Suprapubic skin (tissue), 4 donors: ENCODE measurements at regions not wholly inside any gene's neighbourhood (a gene's known extent, or its start where the extent isn't known, plus 50 kb on each side); places are given as distances from the start of the nearest gene placed in this dataset.

Experiments
- DNase-seq, 2 donors: peaks; one replicate each; pipeline ENCODE4 v3.0.0-alpha.2; 2019; ENCODE audit warnings: low spot score in 2 of 2
- H3K27ac ChIP-seq: fragments of 200-600 bp; sonication (generic); one replicate; pipeline ENCODE4 v1.5.1; 2019
- H3K27me3 ChIP-seq: fragments of 200-600 bp; sonication (generic); one replicate; pipeline ENCODE4 v1.5.1; 2019
- H3K36me3 ChIP-seq: fragments of 200-600 bp; sonication (generic); one replicate; pipeline ENCODE4 v1.5.1; 2019
- H3K4me1 ChIP-seq: fragments of 200-600 bp; sonication (generic); one replicate; pipeline ENCODE4 v1.5.1; 2019
- H3K4me3 ChIP-seq: fragments of 200-600 bp; sonication (generic); one replicate; pipeline ENCODE4 v1.5.1; 2019; ENCODE audit warnings: mild to moderate bottlenecking
- H3K9me3 ChIP-seq: fragments of 200-600 bp; sonication (generic); one replicate; pipeline ENCODE4 v1.5.1; 2019
- CTCF ChIP-seq, 2 donors: fragments of 200-600 bp in 1 of 2; fragments of 450-650 bp in 1 of 2; sonication (generic) in 1 of 2; IDR thresholded peaks; one replicate each; pipeline ENCODE4 v1.5.1; 2016 to 2019; ENCODE audit warnings: antibody characterized with exemption in 2 of 2, mild to moderate bottlenecking in 1 of 2, moderate library complexity in 1 of 2
- EP300 ChIP-seq: sonication (generic); formaldehyde crosslinking; IDR thresholded peaks from one replicate; pipeline ENCODE4 v1.6.1; 2017; ENCODE audit warnings: antibody characterized with exemption
- POLR2A ChIP-seq, 2 donors: fragments of 450-650 bp; IDR thresholded peaks; one replicate each; pipeline ENCODE4 v1.6.1; 2017; ENCODE audit warnings: antibody characterized with exemption in 2 of 2, mild to moderate bottlenecking in 2 of 2, moderate library complexity in 2 of 2
- POLR2AphosphoS5 ChIP-seq, 3 donors: sonication (generic); formaldehyde crosslinking; IDR thresholded peaks; one replicate each; pipeline ENCODE4 v1.6.1; 2017; ENCODE audit warnings: antibody characterized with exemption in 3 of 3
- WGBS: methylation state at CpG from one replicate; pipeline ENCODE4 v1.1.5; 2018; 5-methylcytosine and 5-hydroxymethylcytosine counted together

DNA sequence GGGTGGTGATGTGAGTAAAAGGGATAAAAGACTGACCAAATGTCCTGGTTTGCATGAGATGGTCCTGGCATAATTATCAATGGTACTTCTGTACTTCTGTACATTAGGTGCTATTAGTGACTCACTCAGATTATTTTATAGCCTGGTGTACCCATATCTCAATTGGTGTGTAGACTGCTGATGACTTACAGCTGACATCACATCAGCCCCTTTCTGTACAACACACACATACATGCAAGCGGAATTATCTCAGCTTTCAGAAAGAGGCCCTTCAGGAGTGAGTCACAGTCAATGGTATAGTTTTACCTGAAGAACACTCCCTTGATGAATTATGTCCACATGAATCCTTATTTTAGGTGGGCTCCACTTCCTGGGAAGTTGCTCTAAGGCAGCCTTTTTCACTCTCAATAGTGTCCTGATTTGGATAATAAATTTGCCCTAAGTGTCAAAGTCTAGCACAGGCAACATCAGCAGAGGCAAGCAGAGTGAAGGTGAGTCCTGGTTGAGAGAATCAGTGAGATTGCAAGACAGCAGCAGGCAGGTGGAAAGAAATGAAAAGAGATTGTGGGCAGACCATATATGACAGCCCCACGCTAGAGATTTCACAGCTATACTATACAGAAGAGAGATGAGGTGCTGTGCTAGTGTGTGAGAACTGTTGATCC lies 137.0 kb downstream of the ZPLD1 start:
- 94% methylated on average over 2 of the region's 2 CpGs for WGBS
- no peaks in the 10 kb centered on the region for H3K4me1 ChIP-seq
- no peaks in the 10 kb centered on the region for H3K9me3 ChIP-seq
- H3K27me3 ChIP-seq: no peaks in the 10 kb centered on the region
- no peaks in the 10 kb centered on the region for H3K36me3 ChIP-seq
- H3K4me3 ChIP-seq: no peak overlapping the region
- DNase-seq: no peak
- TF ChIP-seq POLR2AphosphoS5 (IDR thresholded peaks at IDR 0.05) (no peak), CTCF (IDR thresholded peaks at IDR 0.05) (no peak), POLR2A (IDR thresholded peaks at IDR 0.05) (no peak)
- no peak overlapping the region for H3K27ac ChIP-seq

- H3K27ac ChIP-seq: no peak overlapping the region
- no peaks in the 10 kb centered on the region for H3K36me3 ChIP-seq
- TF ChIP-seq POLR2AphosphoS5 (IDR thresholded peaks at IDR 0.05) (no peak), EP300 (no peak), CTCF (IDR thresholded peaks at IDR 0.05) (no peak), POLR2A (IDR thresholded peaks at IDR 0.05) (no peak)
- no peak for DNase-seq
- no peaks in the 10 kb centered on the region for H3K4me1 ChIP-seq
- no peak overlapping the region for H3K4me3 ChIP-seq
- no peaks in the 10 kb centered on the region for H3K27me3 ChIP-seq
- WGBS: 77% methylated on average over 3 of the region's 3 CpGs
- no peaks in the 10 kb centered on the region for H3K9me3 ChIP-seq
Measured at GRCh38 chr3:102573483-102574028, 138.7 kb downstream of the ZPLD1 start.

DNA sequence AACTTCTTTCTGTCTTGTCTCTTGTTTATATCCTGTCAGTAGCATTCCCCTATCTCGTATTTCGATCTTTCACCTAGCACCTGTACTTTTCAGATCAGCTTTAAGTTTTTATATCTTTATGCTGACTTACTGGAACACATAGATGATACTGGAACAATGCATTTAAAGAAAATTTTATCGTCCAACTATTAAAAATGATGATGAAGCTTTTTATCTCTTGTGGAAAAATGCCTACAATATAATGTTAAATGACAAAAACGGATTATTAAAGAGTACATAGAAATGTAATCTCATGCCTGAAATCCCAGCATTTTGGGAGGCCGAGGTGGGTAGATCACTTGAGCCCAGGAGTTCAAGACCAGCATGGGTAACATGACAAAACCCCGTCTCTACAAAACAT lies 139.5 kb downstream of the ZPLD1 start:
- Histone ChIP-seq H3K4me1 (no peaks in the 10 kb centered on the region), H3K4me3 (no peak overlapping the region), H3K9me3 (no peaks in the 10 kb centered on the region), H3K27ac (no peak overlapping the region), H3K27me3 (no peaks in the 10 kb centered on the region), H3K36me3 (no peaks in the 10 kb centered on the region)
- DNase-seq: no peak
- WGBS: 68% methylated on average over 6 of the region's 6 CpGs
- TF ChIP-seq CTCF (IDR thresholded peaks at IDR 0.05): no peak
- no peak for TF ChIP-seq POLR2A (IDR thresholded peaks at IDR 0.05)
- TF ChIP-seq EP300: no peak
- no peak for TF ChIP-seq POLR2AphosphoS5 (IDR thresholded peaks at IDR 0.05)

DNA sequence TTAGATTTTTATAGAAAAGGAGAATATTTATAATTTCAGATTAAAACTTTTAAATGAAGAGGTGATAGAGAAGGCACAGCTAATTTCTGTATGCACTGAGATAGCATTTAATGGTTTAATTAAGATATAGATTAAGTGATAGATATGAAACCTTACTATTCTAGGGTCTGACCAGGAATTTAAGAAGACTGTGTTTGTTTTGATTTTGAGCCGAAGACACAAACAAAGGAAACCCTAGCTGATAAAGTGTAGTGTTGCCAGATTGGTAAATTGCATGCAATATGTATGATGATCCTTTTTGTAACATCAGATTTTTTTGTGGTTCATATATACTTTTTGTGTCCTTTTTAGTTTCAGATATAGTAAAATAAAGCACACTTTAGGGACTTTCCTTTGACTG lies 141.8 kb downstream of the ZPLD1 start:
- Histone ChIP-seq H3K27me3 (no peaks in the 10 kb centered on the region), H3K4me3 (no peak overlapping the region), H3K4me1 (no peaks in the 10 kb centered on the region), H3K36me3 (no peaks in the 10 kb centered on the region), H3K27ac (no peak overlapping the region), H3K9me3 (no peaks in the 10 kb centered on the region)
- WGBS: 77% methylated on average over 1 of the region's 1 CpG
- no peak for DNase-seq
- TF ChIP-seq CTCF (IDR thresholded peaks at IDR 0.05) (no peak), EP300 (no peak), POLR2AphosphoS5 (IDR thresholded peaks at IDR 0.05) (no peak), POLR2A (IDR thresholded peaks at IDR 0.05) (no peak)

GRCh38 chr3:102577082-102577789 lies 142.4 kb downstream of the ZPLD1 start:
- no peaks in the 10 kb centered on the region for H3K9me3 ChIP-seq
- no peak overlapping the region for H3K4me3 ChIP-seq
- no peak overlapping the region for H3K27ac ChIP-seq
- H3K27me3 ChIP-seq: no peaks in the 10 kb centered on the region
- H3K4me1 ChIP-seq: no peaks in the 10 kb centered on the region
- no peak for DNase-seq
- WGBS: 95% methylated on average over 1 of the region's 1 CpG
- TF ChIP-seq CTCF (IDR thresholded peaks at IDR 0.05) (no peak), EP300 (no peak), POLR2AphosphoS5 (IDR thresholded peaks at IDR 0.05) (no peak), POLR2A (IDR thresholded peaks at IDR 0.05) (no peak)
- no peaks in the 10 kb centered on the region for H3K36me3 ChIP-seq
